ENCODE measurements at regions not wholly inside any gene's neighbourhood (a gene's known extent, or its start where the extent isn't known, plus 50 kb on each side); places are given as distances from the start of the nearest gene placed in this dataset.

- no peak for DNase-seq
Observed at GRCh38 chr1:232682248-232682647, 52.3 kb upstream of the SIPA1L2 start.

DNA sequence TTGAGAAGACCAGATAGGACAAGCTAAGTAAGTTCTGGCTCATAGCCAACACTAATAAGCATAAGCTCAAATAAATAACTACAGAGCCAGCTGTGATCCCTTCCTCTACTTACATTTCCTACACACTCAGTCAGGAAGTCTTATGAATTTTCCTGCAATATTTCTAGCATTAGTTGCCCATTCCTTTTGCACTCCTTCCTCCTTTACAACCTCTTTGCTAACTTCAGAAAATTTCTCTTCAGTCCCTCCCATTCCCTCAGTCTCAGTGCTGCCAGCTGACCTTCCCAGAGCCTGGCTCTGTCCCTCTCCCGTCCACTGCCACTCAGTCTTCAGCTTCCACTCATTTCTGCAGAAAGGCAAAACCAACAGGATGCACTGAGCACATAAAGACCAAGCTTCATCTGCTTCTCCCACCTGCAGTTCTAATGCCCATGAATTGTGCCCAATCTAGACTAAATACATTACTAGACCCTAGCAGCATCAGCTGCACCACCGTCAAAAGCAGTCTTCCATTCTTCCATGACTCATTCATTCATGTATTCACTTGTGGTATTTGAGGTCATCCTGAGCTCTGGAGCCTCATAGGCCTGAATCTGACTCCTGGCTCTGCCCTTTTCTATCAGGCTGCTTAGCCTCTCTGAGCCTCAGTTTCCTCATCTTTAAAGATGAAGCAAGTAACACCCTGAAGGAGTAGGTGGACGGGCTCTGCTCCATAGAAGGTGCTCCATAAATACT, 54.6 kb upstream of the SIPA1L2 start:
- no peak for DNase-seq

DNA sequence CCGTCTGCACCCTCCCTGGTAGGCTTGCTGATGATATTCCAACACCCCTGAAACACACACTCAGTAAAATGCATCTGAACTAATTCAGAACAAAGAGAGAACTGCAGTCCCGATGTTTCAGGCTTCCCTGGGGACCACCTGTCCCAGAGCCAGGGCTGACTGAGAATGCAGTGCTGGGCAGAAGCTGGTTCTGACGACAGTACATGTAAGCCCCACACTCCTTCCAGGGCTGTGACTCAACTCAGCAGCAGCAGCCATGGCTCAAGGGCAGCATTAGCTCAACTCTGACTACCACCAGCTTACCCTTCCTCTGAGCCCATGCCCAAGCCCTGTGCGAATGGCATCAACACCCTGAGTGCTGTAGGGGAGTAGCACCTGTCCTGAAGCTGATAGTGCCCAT, 56.4 kb upstream of the SIPA1L2 start:
- DNase-seq = no peak

GRCh38 chr1:232687304-232687703, 57.4 kb upstream of the SIPA1L2 start:
- DNase-seq = no peak

GRCh38 chr1:232687728-232688127, 57.8 kb upstream of the SIPA1L2 start:
- DNase-seq = no peak

DNA sequence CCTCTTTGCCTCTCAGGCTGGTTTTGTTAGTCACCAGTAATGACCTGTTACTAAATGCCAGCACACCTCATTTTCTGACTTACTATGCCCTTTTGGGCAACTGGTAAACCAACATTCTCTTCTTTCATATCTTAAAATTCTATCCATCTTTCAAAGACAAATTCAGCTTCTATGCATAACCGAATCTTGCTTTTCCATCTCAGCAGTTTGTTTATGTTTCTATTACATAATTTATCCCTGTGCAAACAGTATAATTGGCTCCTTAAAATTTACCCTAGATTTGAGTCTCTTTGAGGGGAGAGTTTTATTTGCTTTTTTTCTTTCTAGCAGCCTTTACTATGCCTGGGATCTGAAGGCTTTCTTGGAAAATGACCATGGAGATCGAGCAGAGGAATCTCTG, 58.5 kb upstream of the SIPA1L2 start:
- no peak for DNase-seq

GRCh38 chr1:232689711-232690110, 59.8 kb upstream of the SIPA1L2 start:
- no peak for DNase-seq

GRCh38 chr1:232690285-232690935, 60.5 kb upstream of the SIPA1L2 start:
- no peak for DNase-seq

DNA sequence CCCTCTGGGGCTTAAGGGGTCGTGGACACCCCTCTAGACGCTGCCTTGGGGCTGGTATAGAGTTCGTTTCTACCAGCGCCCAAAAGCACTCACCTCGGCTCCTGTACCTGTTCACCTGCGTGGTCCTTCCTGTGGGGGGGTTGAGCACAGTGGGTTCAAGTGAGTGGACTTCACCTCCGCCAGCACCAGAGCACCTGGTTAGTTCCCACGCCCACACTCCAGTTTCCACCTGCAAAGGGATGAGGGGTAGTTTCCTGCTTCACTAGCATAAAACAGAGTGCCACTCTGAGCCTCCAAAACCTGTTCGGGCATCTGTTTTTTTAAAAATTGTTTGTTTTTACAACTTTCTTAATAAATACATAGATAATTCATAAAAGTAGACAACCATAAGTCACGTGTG, 64.5 kb upstream of the SIPA1L2 start:
- no peak for DNase-seq

DNA sequence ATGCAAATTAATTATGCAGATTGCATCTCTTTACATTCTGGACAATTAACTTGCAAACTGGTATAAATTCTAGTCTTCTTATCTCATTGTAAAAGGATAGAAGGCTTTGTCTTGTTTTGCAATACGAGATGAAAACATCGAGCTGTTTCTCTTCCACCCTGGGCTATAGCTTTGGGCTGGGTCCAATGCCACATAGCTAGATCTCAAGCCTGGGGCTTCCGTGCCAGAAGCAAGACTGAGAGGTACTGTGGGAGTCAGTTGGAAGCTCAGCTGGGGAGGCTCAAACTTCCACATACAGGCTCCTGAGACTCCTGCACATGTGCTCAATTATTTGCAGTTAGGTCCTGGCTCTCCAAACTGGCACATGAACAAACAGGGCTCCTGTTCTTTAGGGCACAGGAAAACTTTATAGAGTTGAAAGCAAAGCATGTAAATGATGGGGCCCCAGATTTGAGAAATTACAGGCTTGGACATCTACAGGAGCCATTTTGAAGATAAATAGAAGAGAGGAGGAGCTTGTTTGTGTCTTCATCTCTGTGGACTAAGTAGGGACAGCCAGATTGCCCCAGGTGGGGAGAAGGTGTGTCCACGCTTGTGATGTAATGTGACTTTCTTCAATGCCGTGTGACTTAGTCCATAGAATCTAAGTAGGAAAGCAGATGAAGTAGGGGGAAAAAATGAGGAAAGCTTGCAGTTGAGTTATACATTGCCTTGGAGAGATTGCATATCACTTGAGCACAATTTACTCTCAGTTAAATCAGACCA, 65.9 kb upstream of the SIPA1L2 start:
- no peak for DNase-seq

DNA sequence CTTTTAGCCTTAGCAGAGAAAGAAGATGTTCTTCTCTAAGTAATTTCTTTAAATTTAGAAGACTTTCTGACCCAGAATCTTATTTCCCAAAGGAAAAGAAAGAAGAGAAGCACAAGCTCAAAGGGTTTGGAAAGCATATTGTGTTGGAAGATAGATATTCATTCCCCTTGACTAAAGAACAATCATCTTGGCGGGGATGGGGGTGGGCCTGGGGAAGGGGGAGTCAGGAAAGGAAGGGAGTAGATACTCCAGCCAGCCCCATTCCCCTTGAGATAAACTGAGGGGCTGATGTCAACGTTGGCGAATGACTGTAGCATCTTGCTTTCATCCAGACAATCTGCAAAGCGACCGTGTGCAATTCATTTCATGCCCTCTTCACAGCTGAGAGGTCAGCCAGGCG, 66.5 kb upstream of the SIPA1L2 start:
- no peak for DNase-seq

GRCh38 chr1:232697187-232697822, 67.4 kb upstream of the SIPA1L2 start:
- DNase-seq = no peak

GRCh38 chr1:232699814-232700213, 69.9 kb upstream of the SIPA1L2 start:
- no peak for DNase-seq

- no peak for DNase-seq
Observed at GRCh38 chr1:232702911-232703310, 73.0 kb upstream of the SIPA1L2 start.

GRCh38 chr1:232704256-232704655, 74.3 kb upstream of the SIPA1L2 start:
- no peak for DNase-seq

GRCh38 chr1:232704694-232705680, 75.1 kb upstream of the SIPA1L2 start:
- peak; percentile 30 for DNase-seq

- no peak for DNase-seq
Observed at GRCh38 chr1:232705815-232706575, 76.1 kb upstream of the SIPA1L2 start.

DNA sequence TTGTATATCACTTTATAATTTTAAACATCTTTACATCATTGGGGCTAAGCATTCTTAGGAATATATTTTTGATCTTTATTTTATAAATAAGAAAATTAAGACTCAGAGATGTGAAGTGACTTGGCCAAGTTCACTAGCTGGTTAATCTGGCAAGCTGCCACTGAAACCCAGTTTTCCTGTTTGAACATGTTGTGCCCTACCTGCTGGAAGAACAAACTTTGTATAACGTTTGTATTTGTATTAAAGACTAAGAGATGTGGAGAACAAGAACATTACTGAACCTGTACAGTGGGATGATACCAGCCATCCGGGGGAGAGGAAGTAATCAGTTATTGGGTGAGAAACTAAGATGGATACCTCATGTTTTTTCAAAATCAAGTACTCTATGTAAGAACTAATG, 77.2 kb upstream of the SIPA1L2 start:
- peak; percentile 25 for DNase-seq

- DNase-seq = no peak
Observed at GRCh38 chr1:232709386-232709785, 79.5 kb upstream of the SIPA1L2 start.

DNA sequence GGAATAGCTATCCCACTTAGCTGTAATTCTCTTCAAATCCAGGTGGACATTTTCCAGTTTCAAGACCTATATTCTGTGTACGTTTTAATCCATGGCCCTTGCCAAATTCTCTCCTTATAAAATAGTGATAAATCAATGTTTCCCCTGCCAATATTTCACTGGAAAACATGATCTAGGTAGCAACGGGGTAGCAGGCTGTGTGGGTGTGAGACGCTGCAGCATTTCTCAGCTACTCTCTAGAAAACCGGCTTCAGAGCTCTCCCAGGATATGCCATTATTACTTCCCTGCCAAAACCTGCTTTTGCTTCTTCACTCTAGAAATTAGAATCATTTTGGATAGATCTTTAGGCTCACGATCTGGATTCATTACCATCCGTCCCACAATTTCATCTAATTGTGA, 82.1 kb upstream of the SIPA1L2 start:
- no peak for DNase-seq

DNA sequence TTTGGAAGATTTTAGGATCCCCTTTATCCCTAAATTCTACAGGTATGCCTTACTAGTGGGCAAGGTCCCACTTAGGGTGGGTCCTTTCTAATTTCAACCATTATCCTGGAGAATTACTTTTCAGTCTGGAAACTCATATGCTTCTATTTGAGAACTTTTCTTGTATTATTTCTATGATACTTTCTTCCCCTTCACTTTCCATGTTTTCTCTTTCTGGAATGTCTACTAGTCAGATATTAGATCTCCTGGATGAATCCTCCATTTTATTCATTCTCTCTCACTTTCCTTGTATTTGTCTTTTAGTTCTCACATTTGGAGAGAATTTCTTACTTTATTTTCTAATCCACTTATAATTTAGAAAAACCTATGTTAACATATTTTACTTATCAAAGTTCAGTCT, 83.9 kb upstream of the SIPA1L2 start:
- no peak for DNase-seq

- no peak for DNase-seq
Observed at GRCh38 chr1:232715154-232715553, 85.2 kb upstream of the SIPA1L2 start.

All from NCI-H510A treated with DMSO at 0.1 percent for 48 hours (cell line).